RKO (cell line): ENCODE measurements at regions not wholly inside any gene's neighbourhood (a gene's known extent, or its start where the extent isn't known, plus 50 kb on each side); places are given as distances from the start of the nearest gene placed in this dataset.

Source experiments
- DNase-seq: peaks from one replicate; pipeline ENCODE4 v3.0.0-alpha.2; 2016; ENCODE audit warnings: low spot score

DNA sequence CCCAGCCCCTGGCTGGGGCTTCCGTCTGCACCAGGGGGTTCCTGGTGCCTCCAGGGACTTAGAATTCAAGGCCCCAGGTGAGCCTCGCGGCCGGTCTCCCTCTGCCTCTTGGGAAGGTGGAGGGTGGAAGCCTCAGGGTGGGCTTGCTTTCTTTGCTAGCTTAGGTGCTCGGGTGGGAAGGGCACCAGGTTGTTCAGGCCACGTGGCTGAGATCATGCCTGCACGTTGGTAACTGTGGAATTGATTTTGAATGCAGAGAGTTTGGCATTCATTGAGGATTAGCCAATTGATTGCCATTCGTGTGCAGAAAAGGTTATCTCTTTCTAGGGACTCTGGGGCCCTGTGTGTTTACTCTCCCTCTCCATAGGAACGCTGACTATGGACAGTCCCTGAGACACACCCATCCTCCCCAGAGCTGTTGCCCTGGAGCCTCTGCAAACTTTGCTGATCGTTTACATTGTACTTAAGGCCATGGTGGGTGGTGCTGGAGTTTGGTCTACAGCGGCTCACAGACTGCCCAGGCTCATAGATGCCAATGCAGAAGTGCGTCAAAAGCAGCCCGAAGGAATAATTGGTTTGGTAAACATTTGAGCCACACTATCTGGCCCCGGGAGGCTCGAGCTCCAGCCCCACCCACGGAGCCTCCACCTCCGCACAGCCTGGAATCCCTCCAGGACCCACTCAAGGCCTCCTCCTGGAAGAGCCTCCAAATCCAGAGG is 1457.7 kb downstream of the BRD1 start:
- no peak for DNase-seq

DNA sequence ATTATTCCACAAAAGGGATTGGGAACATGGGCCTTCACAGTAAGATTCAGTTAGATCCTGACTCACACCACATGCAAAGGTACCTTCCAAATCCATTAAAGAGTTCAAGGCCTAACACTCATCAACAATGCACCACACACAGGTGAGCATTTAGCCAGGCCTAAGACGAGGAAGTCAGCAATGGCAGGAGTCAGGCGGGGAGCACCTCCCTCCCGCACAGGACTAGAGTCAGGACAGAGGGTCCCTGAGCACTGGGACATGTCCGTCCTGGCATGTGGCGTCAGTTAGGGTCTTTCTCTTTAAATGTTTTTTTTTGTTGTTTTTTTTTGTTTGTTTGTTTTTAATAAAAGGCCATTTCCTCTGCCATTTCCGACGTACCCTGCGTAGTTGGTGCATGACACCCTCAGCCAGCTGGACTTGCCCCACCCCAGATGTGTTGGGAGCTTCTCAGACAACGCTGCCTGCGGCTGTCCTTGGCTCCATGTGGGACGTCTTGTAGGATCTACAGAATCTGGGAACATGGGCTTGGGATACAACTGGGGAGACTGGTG is 1458.6 kb downstream of the BRD1 start:
- DNase-seq = no peak

DNA sequence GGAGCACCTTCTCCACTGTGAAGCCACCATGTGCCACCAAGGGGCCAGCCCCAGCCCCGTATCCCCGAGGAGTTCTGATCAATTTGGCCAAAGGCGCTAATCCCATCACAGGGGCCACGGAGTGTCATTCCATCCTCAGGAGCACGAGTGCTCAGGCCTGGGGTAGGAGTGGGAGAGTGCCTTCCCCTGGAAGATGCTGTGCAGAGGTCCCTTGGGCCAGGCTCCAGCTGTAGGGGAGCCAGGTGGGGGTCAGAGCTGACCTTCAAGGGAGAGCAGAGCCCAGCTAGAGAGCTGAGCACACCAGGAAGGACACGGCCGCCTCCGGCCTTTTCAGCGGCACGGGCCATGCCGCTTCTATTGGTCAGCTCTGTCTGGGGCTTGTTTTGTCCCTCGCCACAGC is 1459.9 kb downstream of the BRD1 start:
- no peak for DNase-seq

DNA sequence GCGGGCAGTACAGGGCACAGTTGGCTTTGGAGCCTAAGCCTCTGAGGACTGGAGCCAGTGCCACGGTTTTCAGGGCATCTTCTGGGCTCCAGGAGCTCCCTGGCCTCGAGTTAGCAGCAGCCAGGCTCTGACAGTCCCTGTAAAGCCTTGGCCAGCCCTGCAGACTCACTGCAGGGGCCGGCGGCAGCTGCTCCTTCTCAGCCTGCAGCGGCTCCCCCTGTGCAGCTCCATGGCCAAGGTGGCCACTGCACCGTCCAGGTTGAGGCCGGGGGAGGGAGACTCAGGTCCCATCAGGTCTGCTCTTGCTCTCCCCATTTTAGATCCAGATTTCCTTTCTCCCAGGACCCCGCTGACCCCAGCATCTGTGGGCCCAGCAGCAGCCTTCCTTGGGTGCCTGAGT is 1461.1 kb downstream of the BRD1 start:
- no peak for DNase-seq

DNA sequence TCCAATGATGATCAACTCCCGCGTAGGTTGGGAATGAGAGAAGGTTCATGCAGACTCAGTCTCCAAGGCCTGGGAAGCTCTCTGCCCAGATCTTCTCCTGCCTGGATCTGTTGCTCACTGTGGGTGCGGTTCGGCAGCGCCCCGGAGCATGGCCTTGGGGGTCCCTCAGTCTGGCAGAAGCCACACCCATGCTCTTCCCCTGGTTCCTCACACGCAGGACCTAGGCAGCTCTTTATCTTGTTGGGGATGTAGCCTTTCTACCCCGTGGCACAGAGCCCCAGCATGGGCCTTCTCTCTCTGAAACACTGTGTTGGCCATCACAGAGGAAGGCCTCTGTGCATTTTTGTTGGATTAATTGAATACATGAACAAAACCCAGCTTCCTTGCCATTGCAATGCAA is 1461.6 kb downstream of the BRD1 start:
- no peak for DNase-seq

DNA sequence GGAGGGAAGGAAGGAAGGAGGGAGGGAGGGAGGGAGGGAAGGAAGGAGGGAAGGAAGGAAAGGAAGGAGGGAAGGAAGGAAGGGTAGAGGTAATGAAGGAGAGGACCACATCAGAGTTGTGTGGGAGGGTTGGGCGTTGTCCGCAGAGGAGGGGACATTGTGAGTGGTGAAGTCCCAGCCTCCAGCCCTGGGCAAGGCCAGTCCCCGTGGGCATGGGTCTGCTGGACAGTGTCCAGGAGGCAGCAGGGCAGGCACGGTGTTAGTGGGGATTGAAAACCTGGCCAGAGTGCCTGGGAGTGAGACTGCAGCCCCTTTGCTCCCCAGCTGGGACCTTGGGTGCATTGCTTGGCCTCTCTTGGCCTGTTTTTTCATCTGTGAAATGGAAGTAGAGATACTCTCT is 1462.3 kb downstream of the BRD1 start:
- no peak for DNase-seq

DNA sequence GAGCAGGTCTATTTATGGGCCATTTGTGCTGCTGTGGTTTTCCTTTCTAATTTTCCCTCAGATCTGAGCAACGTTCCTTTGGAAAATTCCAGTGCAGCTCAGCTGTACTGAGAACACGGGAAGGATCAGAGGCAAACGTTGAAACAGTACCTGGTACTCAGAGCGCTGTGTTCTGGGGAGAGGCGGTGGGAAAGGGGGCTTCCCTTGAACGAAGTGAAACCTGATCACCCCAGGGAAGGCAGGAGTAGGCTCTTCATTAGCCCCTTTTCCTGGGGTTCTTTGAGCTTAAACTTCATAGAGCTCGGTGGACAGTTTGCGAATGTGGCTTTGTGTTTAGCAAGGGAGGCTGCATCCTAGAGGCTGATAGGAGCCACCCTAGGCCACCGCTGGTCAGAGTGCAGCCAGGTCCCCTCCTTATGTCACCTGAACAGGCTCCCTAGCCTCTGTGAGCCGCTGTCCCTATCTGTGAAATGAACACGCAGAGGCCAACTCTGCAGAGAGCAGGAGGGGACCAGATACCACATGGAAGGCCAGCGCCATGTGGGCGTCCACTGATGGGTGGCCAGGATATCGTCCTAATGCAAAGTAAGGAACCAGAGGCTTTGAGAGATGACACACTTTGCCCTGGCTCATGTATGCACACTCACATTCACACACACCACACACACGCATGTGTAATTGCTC is 1464.8 kb downstream of the BRD1 start:
- DNase-seq = no peak

DNA sequence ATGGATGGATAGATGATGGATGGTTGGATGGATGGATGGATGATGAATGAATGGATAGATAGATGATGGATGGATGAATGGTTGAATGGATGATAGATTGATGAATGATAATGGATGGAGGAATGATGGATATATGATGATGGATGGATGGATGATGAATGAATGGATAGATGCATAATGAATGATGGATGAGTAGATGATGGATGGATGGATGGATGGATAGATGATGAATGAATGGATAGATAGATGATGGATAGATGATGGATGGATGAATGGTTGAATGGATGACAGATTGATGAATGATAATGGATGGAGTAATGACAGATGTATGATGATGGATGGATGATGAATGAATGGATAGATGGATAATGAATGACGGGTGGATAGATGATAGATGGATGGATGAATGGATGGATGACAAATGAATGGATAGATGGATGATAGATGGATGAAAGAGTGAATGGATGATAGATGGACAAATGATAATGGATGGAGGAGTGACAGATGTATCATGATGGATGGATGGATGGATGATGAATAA is 1466.5 kb downstream of the BRD1 start:
- no peak for DNase-seq

DNA sequence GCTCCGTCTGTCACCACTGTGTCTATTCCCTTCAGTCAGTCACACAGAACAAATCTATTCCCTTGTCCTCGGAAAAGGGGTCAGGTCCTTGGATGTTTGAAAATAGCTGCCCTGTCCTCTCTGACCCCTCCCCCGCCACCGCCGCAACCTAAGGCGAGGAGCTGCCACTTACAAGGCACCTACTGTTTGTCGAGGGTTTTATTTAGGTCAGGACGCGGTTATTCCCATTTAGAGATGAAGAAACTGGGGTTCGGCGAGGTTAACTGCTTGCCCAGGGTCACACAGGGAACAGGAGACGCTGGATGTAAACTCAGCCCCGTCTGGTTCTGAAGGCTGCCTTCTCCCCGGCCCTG is 1468.1 kb downstream of the BRD1 start:
- DNase-seq = no peak

DNA sequence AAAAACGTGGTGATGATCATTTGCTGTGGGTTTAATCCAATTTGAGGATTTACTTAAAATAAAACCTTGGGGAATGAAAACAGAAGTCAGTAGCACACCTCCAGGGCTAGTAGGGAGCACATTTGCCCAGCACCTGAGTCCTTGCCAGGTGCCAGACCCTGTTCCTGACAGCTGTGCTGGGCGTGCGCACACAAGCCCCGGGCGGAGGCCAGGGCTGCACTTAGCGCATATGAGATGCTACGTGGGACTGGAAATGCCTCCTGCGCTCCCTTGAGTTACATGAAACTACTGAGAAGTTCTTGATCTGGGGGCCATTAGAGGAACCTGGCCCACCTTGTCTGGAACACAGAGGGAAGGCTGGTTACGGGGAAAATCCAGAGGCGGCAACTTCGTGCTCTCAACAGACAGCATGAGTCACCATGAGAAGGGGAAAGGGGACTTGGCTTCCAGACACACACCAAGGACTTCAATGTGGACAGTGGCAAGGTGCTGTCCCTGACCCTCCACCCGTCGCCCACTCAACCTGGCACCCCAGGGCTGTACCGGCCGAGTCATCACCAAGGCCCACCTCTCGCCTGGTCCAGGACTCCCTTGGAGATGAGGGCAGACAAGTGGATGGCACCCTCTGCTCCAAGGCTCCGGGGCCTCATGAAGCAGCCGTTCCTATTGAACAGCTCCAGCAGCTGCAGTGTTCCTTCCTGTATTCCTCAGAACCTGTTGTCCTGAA is 1468.6 kb downstream of the BRD1 start:
- no peak for DNase-seq

DNA sequence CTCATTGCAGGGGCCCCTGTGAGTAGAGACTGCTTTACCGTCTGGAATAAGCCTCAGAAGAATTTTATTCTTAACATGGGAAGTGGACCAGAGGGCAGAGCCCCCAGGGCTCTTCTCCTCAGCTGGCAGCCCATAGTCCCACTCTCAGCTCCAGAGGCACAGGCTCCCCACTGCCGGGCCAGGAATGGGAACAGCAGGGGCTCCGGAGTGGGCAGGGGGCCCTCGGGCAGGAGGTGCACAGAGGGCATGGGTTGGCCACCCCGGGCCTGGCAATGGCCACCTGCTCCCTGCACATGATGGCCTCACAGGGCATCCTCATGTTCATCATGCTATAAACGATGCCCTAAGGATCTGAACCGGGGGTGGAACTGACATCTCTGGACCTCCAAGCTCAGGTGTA is 1469.7 kb downstream of the BRD1 start:
- DNase-seq = no peak

DNA sequence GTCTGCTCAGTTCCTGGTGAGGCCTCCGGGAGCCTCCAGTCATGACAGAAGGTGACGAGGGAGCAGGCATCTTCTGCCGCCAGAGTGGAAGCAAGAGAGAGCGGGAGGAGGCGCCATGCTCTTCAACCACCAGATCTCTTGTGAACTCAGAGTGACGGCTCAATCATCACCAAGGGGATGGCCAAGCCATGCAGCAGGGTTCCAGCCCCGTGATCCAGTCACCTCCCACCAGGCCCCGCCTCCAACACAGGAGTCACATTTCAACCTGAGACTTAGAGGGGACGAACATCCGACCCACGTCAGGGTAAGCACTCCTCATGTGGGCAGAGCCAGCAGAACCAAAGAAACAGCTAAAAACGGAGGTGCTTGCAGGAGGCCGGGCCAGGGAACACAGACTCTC is 1470.5 kb downstream of the BRD1 start:
- DNase-seq = no peak

DNA sequence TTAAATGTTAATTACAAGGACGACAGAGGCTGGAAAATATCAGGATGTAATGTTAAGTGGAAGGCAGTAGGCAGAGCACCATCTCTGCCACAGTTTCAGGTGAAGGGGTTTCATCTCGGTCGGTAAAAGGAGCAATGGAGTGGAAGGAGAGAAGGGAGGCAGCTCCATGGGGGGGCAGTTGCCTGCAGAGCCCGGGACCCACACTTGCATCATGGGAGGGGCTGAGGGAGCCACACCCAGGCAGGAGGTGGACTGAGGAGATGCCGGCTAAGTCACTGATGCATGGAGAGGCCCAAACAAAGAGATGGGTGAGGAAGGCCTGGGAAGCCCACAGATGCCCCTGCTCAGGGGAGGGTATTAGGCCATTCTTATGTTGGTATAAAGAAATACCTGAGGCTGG is 1470.9 kb downstream of the BRD1 start:
- no peak for DNase-seq

DNA sequence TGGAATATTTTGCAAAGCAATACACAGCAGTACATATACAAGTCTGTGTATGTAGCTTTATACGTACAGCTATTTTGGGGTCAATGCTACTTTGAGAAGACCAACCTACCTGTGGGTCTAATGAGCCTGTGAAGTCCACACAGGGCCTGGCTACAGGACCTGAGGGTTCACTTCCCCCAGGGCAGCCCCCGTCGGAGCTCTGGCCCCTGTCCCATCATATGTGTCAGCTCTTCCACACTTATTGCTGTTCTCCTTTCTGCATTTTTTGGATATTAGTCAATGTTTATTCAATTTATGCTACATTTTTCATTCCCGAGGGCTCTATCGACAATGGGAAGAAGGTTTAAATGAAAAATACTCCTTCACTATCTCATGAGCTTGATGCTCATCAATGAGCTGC is 1473.6 kb downstream of the BRD1 start:
- no peak for DNase-seq

DNA sequence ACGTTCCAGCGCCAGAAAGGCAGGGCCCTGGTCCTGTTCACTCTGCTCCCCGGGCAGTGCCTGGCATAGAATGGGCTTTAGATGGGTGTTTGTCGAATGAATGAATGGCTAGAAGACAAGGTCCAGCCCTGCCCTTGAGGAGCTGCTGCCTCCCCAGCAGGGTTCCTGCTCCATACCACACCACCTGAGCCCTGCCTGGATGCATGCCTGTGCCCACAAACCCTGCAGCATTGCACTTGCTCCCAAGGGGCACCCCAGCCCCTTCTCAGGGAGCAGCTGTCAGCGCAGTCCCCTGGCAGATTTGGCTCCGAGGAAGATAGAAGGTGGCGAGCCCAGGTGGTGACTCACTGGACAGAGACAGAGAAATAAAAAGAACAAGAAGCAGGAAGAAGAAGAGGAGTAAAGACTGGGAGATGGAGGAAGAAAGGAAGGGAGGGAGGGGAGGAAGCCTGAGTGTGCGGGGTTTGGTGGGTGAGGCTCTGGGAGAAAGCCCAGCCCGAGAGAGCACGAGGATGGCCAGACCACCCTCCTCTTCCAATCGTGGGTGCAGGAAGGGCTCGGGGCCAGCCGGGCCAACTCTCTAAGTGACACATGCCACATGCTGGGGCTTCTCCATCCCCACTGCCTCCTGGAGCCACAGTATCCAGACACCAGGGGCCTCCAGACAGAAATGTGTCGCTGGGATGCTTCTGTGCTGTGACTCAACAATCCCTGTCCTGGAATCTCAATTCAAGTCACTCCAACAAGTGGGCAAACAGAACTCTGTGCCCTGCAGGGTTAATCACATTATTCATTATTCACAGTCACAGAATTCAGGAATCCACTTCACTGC is 1474.3 kb downstream of the BRD1 start:
- DNase-seq = no peak

DNA sequence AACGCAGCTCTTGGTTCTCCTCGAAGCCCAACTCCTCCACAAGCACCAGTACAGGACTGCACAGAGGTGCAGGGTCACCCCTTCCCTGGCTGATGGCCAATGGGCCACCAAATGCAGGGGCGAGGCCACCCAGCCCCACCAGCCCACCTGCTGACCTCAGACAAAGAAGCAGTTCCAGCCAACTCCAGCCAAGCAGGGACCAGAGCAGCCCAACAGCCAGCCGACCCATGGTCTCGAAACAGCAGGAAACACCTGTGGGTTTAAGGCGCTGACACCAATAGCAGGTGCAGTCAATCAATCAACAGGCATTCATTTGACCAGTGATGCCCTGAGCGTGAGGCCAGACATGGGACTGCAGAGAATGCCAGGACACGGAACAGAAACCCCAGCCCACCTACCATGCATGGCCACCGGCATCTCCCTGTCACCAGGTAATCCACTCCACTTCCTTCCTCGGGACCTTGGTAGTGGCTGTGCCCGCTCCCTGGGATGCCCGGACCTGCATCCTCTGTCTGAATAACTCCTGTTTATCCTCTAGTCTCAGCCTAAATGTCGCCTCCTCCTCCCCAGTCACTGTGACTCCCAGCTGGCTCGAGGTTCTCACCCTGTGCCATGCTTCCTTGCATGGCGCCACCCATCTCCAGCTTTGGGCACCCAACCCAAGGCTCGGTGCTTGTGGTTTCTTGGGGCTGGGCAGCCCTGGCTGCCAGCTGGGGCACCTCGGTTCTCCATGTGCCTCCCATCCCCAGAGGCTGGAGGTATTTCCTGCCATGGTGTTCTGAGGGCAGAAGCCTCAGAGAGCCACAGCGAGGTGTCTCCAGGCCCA is 1475.4 kb downstream of the BRD1 start:
- no peak for DNase-seq

DNA sequence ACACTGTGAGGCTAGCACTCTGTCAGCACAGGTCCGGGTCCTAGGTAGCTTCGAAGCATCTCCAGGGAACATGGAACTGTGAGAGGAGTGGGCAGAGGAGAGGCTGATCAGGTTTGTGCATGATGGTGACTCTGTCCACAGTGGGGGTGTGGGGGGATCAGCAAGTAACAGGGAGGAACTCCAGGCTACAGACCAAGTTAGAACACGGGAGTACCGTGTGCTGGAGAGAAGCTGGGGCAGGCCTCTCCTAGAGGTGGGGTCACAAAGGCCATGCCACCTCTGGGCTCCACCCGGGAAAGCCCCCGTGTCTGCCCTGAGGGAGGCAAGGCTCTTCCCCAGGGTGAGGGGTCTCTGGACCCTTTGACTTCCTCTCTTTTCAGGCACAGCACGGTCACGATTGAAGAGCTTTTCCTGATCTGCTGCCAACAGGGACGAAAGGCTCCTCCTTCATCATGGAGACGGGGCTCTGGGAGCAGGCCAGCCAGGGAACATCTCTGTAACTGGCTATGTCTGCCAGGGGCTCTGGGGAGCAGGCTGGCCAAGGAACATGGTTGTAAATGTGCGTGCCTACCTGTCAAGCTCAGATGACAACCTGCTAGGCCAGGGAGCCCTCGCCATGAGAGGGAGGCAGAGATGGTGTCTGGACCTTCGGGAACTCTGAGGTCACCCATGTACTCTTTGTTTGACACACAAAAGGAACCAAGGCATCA is 1476.1 kb downstream of the BRD1 start:
- no peak for DNase-seq

DNA sequence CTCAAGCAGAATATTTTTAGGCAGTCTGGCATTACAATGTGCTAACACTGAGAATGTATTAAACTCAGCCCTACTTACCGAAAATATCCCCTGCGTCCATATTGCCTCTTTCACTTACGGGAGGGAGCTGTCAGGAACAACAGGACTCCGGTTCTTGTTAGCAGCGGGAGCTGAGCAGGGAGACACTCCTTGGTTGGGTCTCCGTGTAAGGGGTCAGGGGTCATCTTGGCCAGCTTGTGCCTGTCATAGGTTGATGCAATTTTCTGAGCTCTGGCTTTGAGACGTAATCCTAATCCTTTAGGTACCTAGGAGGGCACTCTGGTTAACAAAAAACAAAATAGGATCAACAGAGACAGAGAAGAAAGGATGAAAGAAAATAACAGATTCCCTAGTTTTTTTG is 1477.2 kb downstream of the BRD1 start:
- no peak for DNase-seq

DNA sequence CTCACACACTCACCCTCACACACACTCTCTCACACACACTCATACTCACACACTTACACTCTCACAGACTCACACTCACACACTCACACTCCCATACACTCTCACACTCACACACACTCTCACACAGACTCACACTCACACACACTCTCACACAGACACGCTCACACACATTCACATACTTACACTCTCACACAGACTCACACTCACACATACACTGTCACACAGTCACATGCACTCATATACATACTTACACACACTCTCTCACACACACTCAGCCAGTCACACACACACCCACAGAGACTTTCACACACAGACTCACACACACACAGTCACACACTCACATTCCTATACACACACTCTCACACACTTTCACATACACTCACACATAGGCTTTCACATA is 1478.8 kb downstream of the BRD1 start:
- DNase-seq = no peak

DNA sequence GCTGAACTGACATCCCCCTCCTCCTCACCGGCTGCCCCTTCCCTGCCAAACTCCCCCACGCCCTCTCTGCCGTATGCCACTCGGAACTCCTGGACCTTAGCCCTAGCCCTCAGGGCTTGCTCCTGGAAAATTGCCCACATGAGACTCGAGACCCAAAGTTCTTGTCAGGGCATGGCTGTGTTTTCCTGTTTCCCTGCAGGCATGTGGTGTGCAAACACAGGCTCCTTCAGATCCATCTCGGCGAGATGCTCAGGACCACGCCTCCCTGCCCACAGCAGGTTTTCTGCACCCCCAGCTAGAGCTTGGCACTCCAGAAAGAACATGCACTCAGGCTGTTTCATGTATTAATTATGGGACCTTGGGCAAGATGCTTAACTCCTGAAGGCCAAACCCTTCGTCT is 1480.4 kb downstream of the BRD1 start:
- no peak for DNase-seq
